ENCODE measurements at regions not wholly inside any gene's neighbourhood (a gene's known extent, or its start where the extent isn't known, plus 50 kb on each side); places are given as distances from the start of the nearest gene placed in this dataset.

DNA sequence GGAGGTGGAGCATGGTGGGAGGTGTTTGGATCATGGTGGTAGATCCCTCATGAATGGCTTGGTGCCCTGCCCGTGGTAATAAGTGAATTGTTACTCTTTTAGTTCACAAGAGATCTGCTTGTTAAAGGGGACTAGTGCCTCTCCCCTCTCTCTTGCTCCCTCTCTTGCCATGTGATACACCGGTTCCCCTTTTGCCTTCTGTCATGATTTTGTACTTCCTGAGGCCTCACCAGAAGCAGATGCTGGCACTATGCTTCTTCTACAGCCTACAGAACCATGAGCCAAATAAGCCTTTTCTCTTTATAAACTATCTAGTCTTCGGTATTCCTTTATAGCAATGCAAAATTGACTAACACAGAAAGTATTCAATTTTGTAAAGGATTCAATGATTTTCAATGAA lies 817.1 kb downstream of the TLR4 start:
- Histone ChIP-seq H3K14ac (ENCODE audit: insufficient read depth, low read length) (no peak overlapping the region), H2BK15ac (ENCODE audit: low read depth, low read length) (no peak overlapping the region), H3K79me2 (ENCODE audit: insufficient read depth, low read length) (no peaks in the 10 kb centered on the region), H3K27ac (ENCODE audit: insufficient read length, low read depth, low read length) (no peak overlapping the region), H3K9me3 (ENCODE audit: control insufficient read depth, low read depth, low read length) (no peaks in the 10 kb centered on the region), H3K9ac (ENCODE audit: extremely low read depth, insufficient read length, low read length) (no peak overlapping the region), H3K18ac (ENCODE audit: insufficient read length, low read depth, low read length) (no peak overlapping the region), H4K8ac (replicated peaks; ENCODE audit: insufficient read length, low read depth, low read length) (no peak overlapping the region), H3K27me3 (ENCODE audit: insufficient read depth, low read length) (no peaks in the 10 kb centered on the region), H3K4me1 (ENCODE audit: insufficient read depth, low read length) (peaks cover 2% of the 10 kb centered on the region; the same call in 1 of the 2 replicates), H2BK12ac (ENCODE audit: insufficient read length, low read depth, low read length) (no peak overlapping the region), H2BK120ac (ENCODE audit: low read depth, low read length, poor library complexity, severe bottlenecking) (no peak overlapping the region), H3K23me2 (ENCODE audit: insufficient read length, low read depth, low read length, poor library complexity, severe bottlenecking) (no peaks in the 10 kb centered on the region), H3T11ph (ENCODE audit: low read length) (no peak overlapping the region), H3K4ac (ENCODE audit: low read depth, low read length) (no peak overlapping the region), H4K91ac (ENCODE audit: insufficient read length, low read depth, low read length) (no peak overlapping the region), H2BK20ac (ENCODE audit: low read depth, low read length, poor library complexity, severe bottlenecking) (no peak overlapping the region), H2AK5ac (ENCODE audit: insufficient read length, low read length) (no peak overlapping the region), H3K23ac (ENCODE audit: insufficient read length, low read depth, low read length) (no peak overlapping the region), H4K5ac (ENCODE audit: insufficient read length, low read depth, low read length) (no peak overlapping the region), H4K20me1 (ENCODE audit: control insufficient read depth, insufficient read depth, insufficient read length) (no peaks in the 10 kb centered on the region), H2BK5ac (ENCODE audit: insufficient read length, low read length) (no peak overlapping the region), H3K56ac (ENCODE audit: insufficient read length, low read depth, low read length) (no peak overlapping the region), H3K4me2 (ENCODE audit: insufficient read depth, insufficient read length, low read length) (no peak overlapping the region), H2AFZ (ENCODE audit: low read length) (no peak overlapping the region), H3K79me1 (ENCODE audit: insufficient read depth, low read depth, low read length, poor library complexity, severe bottlenecking) (no peaks in the 10 kb centered on the region)
- no CpG with 5 or more reads among the region's 3 CpGs for WGBS (ENCODE audit: extremely low coverage, insufficient read length, low lambda C conversion rate)
- H3K4me1 Mint-ChIP-seq: peaks cover 12% of the 10 kb centered on the region in 2 experiments
- DNase-seq: no peak
- H3K9me3 Mint-ChIP-seq: no peaks in the 10 kb centered on the region
- no peaks in the 10 kb centered on the region for H3K27me3 Mint-ChIP-seq (ENCODE audit: low read depth)
- no peaks in the 10 kb centered on the region for H3K36me3 Mint-ChIP-seq (ENCODE audit: insufficient read depth in 1 of 3, low read depth in 3 of 3)
- H3K27ac Mint-ChIP-seq: peak overlapping the region in 1 of 3 experiments; percentile 84; a peak in 1 of 7 replicates
- H3K4me3 Mint-ChIP-seq: no peak overlapping the region
- TF ChIP-seq, protein P1, sequence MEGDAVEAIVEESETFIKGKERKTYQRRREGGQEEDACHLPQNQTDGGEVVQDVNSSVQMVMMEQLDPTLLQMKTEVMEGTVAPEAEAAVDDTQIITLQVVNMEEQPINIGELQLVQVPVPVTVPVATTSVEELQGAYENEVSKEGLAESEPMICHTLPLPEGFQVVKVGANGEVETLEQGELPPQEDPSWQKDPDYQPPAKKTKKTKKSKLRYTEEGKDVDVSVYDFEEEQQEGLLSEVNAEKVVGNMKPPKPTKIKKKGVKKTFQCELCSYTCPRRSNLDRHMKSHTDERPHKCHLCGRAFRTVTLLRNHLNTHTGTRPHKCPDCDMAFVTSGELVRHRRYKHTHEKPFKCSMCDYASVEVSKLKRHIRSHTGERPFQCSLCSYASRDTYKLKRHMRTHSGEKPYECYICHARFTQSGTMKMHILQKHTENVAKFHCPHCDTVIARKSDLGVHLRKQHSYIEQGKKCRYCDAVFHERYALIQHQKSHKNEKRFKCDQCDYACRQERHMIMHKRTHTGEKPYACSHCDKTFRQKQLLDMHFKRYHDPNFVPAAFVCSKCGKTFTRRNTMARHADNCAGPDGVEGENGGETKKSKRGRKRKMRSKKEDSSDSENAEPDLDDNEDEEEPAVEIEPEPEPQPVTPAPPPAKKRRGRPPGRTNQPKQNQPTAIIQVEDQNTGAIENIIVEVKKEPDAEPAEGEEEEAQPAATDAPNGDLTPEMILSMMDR (conservative IDR thresholded peaks at IDR 0.05): no peak

Data from H9 (cell line).